ENCODE measurements at regions not wholly inside any gene's neighbourhood (a gene's known extent, or its start where the extent isn't known, plus 50 kb on each side); places are given as distances from the start of the nearest gene placed in this dataset.

DNA sequence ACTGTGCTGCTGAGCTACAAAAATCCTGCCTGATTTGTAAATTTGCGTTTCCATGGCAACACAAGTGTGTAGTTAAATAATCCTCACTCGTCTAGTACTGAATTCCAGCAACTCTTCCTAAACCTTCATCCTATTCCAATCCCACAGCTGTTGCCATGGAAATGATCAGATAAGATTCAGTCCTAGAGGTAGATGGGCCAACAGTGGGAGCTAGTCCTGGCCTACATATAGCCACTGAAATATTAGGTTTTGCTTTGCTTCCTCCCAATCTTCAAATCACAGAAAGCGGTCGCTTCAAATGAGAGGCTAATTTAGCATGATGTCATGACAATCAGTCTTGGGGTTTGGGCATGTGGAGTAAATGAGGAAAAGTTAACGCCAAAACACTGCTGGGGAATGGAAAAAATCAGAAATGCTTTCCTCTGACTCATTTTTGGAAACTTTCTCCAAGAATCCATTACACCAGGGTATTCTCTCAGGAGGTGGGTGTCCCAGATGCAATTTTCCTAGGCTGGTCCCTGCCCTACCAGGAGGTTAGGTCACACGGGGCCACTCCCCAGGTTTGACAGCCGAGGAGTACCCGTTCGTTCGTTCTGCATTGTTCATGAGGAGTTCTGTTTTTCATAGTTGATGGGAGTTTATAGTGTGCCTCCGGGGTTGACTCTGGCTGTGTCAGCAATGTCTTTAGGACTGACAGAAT, 159.2 kb upstream of the SLCO3A1 start:
- peak; percentile 10 for DNase-seq

DNA sequence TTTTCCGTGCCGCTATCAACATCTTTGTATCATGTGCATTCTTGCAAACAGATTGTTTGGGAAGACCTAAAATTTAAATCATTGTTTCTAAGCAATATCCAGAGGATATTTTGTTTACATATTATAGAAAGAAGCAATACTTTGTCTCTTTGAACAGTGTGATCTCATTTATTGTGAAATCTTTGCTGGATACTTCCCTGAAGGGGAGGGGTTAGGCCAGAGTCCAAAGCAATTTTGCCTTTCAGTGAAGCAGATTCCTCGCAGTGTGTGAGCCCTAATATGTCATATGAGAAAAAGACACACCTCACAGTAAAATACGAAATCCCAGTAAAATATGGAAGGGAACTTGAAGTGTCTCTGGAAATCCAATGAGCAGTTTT, 158.7 kb upstream of the SLCO3A1 start:
- DNase-seq: no peak

DNA sequence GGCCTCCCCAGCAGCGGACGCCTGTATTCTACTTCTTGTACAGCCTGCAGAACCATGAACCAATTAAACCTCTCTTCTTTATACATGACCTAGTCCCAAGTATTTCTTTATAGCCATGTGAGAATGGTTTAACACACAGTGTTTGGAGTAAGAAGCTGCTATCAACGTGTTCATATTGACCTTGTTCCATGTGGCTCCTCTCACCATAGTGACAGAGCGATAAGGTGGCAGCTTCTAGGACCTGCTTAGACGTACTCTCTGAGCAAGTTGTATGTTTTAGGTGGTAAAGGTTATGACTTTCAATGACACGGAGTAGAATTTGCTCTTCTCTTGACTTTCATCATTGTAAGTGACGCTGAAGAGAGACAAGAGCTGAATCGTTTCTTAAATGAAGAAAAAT, 157.7 kb upstream of the SLCO3A1 start:
- DNase-seq: no peak

DNA sequence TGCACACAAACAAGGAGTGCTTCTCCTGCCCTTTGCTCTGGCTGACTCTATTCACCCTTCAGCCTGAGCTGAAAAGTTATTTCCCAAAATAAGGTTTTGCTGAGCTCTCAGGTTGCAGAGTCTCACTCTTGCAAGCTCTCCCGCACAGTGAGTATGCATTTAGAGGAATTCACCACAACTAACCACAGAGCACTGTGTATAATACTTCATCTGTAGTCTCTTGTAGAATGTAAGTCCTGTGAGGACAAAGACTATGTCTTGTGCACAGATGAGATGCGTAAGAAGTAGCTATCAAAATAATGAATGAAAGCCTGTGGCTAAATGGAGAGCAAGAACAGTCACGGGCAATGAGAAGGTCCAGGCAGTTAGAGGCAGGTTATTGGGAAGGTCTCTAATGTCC, 156.5 kb upstream of the SLCO3A1 start:
- no peak for DNase-seq

DNA sequence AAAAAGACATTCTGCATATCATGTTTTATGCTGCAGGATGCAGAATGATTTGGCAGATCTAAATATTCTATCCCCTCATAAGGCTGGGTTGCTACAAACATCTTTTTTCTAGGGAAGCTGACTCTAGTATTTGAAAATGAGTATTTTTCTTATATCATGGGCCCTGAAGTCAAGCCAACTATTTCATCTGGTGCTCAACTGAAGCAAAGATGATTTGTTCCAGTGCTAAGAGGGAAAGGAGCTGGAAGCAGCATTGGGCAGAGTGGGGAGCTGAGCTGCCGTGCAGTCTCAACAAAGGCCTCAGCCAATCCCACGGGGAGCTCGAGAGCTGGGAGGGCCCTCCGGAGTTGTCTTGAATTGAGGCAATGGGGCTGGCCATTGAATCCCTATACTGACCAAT, 155.3 kb upstream of the SLCO3A1 start:
- DNase-seq: no peak

DNA sequence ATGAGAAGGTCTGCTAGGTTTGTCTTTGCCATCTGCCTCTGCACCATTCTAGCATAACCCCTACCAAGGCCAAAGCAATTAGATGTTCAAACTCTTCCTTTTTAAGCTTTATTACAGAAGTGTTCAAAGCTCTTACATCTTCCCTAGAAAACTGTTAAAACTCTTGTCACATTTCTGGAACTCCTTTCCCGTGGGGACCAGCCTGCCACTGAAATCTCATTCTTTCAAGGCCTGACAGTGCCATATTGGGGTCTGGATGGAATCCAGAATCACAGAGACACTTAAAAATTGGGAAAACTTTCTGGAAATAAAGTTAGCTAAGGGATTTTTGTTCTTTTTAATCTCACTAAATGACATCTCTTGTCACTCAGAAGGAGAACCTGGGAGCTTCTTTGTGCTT, 153.8 kb upstream of the SLCO3A1 start:
- no peak for DNase-seq

DNA sequence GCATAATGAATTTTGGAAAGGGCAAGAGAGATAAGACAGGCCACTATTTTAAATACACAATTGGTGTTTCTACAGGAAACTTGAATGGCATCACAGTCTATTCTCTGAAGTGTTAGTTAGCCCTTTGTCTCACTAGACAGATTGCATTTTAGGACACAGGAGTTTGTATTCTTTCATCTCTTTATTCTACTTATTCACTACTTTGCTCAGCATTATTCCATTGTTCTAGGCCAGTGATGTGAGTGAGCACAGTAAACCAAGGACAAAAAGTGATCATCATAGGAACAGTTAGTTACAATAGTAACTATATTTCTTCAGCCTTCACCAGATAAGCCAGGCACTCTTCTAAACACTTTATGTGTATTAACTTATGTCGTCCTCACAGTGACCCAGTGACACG, 150.2 kb upstream of the SLCO3A1 start:
- no peak for DNase-seq

DNA sequence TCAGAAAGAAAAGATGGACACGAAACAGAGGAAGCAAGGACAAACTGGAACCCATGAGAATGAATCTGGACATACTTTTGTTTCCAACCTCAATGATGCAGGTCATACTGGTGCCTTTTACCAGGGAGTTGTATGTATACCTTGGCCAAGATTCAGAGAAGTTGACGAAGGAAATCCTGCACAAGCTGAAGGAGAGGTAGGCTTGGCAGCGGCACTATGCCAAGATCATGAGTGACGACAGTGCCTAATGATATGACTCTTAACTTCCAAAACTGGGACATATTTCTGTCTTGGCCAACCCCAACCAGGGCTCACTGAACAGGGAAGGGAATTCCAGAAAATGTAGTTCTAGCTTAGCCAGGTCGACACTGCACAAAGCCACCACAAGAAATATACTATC, 149.2 kb upstream of the SLCO3A1 start:
- no peak for DNase-seq

DNA sequence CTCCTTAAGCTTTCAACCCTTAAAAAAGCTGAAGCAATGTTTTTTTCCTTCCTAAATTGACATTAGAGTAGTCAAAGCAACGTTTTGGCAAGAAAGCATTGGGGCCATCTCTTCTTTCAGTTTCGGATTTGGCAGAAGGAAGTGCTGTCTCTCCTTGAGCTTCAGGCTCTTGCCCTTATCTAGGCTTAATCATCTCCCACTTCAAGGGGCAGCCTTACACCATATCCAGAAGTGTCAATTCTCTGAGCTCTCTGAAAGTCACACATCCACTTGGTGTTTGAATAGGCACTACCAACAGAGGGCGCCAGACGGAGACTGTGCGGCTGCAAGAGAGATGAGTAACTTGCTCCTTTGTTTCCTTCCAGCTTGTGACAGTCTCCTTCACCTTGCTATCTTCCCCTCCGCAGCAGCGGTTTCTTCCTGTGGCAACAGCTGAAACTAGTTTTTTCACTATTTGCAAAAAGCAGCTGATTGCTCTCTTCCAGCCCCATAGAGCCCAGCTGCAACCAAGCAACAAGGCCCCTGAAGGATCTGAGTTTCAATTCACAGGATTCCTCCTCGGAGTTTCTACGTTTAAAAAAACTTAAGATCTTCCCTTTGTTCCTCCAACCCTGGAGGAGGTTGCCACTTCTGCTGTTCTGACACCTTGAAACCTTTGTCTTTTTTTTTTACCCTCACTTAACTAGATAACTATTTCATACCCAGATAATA, 147.0 kb upstream of the SLCO3A1 start:
- DNase-seq: peak; percentile 71

DNA sequence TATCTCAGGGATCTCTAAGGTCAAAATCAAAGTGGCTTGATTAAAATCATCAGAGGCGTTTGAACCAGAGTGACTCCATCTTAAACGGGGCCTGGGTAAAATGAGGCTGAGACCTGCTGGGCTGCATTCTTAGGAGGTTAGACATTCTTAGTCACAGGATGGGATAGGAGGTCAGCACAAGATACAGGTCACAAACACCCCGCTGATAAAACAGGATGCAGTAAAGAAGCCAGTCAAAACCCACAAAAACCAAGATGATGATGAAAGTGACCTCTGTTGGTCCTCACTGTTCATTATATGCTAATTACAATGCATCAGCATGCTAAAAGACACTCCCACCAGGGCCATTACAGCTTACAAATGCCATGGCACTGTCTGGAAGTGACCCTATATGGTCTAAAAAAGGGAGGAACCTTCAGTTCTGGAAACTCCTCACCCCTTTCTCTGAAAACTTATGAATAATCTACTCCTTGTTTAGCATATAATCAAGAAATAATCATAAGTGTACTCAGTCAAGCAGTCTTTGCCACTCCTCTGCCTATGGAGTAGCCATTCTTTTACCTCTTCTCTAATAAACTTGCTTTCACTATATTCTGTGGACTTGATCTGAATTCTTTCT, 143.3 kb upstream of the SLCO3A1 start:
- DNase-seq: no peak

DNA sequence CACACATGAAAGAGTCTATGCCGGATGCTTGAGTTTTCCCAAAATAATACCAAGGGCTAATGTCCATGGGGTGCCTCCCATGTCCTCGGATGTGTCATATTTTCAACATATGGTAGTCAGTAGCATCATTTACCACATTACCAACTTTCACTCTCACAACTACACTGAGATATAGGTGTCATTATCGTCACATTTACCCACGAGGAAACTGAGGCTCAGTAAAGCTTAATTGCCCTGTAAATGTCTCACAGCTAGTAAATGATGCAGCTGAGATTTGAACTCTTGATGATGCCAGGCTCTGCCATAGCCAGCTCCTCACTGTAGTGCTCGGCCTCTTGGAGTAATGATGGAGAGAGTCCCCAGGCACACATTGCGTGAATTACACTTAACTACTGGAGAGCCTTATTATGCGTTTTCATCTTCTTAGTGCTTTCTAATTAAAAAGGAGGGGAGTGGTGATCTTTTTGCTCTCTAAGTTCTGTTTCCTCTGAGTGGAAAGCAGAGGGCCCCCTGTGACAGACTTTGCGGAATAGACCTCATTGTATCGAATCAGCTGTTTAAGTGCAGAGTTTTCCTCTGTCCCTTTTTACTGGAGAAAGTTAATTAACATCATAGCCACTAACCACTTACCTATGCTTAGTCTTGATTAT, 142.0 kb upstream of the SLCO3A1 start:
- DNase-seq: no peak

DNA sequence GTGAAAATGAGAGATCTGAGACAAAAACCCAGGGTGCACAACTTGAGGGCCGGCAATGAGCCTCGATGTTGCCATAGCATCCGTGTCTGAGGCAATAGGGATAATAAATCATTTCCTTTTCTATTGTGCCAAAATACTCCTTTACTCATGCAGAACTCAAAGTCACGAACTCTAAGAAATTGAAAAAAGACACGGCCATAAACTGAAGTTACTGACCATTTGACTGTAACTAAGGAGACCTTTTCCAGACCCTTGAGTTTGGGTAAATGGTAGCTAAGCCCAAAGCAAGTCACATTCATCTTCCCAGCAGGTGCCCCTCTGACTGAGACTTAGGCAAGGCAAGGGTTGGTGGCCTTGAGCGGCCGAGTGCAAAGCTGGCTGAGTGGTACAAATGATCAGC, 141.2 kb upstream of the SLCO3A1 start:
- DNase-seq: no peak

DNA sequence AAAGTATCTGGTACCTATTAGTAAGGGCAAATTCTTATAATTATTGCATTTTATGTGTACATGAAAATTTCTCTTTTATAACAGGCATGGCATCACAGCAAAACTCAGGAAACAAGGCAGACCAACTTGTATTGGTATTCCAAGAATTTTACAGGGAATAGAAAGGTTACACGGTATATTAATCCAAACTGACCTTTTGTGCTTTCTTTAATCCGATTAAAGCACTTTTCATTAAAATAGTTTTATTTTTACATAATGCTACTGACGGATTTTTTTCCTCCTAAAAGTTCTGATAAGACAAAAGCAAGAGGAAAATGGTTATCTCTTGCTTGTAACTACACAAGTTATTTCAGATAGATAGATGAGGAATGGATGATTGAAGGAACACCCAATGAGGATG, 137.0 kb upstream of the SLCO3A1 start:
- DNase-seq: no peak

DNA sequence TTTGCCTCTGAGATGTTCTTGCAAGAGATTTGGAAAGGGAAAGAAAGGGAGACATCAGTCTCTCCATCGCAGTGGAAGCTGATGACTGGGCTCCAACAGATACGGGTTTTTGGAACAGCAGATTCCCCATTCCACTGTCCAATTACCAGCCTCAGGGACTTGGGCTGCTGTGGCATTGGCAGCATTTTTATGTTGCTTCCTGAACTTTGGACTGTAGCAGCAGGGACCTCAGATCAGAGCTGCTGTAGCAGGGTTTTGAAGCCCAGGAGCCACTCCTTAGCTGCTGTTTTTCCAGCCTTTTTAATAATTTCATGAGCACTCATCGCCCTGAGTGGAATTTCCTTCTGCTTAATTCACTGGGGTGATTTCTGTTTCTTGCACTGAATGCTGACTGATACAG, 135.7 kb upstream of the SLCO3A1 start:
- no peak for DNase-seq

DNA sequence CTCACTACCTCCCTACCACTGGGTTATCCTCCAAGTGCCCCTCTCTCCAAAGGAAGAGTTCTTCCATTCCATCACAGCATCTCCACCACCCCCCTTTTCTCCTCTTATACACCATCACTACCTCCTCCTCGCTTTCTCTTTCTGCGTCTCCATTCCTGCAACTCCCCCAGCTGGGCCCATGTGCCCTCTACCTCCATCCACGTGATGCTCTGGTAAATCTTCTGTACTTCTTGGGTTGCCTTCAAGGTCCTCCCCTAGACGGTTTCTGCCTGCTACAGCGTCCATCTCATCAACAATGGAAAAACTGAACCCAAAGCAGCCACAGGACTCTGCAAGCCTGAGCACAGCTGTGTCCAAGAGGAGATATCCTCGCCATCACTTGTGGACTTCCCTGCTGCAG, 129.5 kb upstream of the SLCO3A1 start:
- no peak for DNase-seq

DNA sequence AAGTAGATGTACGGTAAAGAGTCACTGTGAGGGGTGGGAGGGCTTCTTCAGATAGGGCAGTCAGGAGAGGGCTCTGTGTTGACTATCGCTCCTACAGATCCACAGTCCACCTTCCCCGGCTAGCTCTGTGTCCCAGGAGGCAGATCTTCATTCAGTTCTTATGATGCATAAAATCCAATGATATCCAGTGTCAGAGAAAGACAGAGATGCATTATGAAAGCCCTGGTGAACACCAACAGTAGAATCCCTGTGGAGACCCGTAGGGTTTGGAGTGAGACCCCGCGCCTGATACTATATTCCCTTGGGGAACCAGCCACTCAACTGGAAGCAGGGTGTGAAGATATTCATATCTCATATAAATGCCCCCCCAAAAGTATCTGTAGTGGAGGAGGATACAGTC, 119.8 kb upstream of the SLCO3A1 start:
- DNase-seq: no peak

DNA sequence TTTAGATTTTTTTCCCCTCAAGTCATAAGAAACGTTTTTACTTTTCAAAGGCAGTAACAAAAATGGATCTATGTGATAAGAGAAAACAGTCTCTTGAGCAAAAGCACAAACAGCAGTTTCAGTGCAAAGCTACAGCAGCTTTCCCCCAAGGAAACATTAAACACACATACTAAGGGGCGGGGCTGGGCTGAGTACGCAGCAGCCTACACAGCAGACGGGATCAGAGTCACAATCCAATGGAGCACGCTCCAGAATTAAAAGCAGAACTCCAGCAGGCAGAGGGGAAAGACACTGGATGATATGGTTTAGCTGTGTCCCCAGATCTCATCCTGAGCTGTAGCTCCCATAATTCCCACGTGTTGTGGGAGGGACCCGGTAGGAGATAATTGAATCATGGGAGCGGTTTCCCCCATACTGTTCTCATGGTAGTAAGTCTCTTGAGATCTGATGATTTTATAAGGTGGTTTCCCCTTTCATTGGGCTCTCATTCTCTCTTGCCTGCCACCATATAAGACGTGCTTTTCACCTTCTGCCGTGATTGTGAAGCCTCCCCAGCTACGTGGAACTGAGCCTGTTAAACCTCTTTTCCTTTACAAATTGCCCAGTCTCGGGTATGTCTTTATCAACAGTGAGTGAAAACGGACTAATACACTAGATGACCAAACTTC, 116.2 kb upstream of the SLCO3A1 start:
- DNase-seq: peak; percentile 4

DNA sequence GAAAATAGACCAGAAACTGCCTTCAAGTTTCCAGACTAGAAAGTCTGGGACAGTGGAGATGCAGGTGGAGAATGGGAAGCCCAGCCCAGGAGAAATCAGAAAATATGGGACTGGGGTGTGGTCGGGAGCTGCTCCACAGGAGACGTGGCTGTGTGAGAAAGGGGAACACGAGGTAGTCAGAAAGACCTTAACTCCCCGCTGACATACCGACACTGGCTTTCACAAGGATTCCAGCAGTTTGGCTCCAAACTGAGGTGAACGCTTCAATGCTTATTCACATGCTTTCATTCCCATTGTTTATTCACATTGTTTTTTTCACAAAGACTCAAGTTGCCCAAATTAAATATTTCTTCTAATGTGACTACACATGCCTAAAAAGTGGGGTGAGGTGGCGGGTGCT, 111.5 kb upstream of the SLCO3A1 start:
- no peak for DNase-seq

DNA sequence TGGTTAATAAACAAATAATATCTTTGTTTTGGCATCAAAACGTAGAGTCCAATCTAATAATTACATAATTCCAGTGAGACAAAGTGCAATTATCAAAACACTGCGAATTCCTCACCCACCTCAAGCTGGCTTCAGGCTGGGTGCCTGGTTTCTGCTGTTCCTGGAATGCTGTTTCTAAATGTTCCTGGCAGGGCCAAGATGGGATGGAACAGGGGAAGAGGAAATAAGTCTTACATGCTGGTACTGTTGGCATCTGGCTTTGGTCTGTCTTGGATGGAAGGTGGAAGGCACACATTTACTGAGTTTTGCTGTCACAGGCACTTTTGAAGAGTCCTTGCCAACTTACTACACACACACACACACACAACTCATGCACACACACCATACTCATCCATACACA, 101.9 kb upstream of the SLCO3A1 start:
- DNase-seq: no peak

DNA sequence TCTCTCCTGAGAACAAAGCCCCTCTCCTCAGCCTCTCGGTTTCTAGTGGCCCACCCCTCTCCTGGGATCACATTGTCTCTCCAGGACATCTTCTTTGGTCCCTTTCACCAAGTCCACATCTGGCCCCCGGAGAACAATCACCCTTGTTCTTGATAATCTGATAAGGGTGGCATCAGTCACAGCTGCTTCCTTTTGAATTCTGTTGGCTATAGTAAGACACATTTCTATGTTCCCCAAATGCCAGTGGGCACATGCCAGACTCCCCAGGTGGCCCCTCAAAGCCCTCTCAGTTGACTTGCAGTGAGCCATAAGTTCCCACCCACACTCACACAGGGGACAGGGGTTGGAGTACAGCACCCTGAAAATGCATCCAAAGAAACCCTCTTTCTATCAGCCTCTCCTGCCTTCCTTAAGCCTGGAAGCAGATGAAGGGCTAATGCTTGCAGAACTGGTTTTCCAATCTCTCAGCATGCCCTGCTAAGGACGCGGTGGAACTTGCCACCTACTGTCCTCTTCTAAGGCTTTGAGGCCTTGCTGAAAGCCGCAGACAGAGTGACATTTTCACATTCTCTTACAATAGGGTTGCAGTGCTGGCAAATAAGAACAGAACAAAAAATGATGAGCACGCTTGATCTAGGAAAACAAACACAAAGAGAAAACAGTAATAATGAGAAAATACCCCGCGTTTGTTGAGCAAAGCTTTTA, 101.3 kb upstream of the SLCO3A1 start:
- peak; percentile 32 for DNase-seq

DNA sequence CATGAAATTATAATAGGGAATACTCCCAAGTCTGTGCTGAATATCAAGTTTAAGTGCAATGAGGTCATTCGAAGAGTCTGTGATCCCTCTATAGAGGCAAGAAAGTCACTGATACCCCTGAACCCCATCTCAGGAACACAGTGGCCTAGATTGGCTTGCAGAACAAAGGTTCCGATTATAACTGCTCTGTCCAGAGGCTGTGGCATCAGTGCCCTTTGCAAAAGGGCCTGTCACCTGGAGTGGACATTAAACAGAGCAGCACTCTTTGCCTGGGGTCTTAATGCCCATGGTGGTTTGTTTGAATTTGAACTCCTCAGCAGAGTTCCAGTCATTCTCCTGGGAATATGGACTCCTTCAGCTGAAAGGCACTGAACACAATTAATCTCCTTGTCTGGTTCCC, 93.9 kb upstream of the SLCO3A1 start:
- no peak for DNase-seq

DNA sequence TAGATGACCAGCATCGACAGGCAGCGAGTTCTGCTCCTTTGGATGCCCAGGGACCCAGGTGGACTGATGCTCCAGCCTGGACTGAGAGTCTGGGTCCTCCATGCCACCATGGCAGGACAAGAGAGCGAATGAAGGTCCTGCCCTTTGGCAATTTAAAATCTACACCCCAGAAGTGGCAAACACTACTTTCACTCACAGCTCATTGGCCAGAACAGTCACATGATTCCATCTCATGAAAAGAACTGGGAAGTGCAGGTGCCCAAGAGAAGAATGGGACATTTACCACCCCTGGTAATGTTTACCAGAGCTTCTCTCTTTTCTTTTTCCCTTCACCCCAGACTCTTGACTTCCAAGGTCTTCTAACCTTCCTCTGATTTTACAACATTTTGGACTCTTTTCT, 87.8 kb upstream of the SLCO3A1 start:
- DNase-seq: no peak

DNA sequence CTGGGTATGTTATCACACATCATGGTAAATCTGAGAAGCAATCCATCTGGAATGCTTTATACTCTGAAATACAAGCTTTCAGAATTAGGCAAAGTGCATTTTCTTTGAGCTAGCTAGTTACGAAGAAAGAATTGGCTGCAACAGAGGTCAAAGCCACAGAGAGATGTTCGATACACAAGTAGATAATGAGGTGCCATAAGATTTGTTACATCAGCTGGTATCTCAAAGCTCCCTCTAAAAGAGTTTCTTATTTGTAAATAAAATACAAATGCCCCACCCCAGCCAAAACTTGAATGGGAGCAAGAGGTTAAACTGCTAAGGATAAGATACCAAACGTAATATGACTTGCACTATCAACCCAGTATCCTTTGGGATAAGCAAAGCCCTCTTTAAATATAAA, 84.0 kb upstream of the SLCO3A1 start:
- no peak for DNase-seq
